ENCODE measurements at regions not wholly inside any gene's neighbourhood (a gene's known extent, or its start where the extent isn't known, plus 50 kb on each side); places are given as distances from the start of the nearest gene placed in this dataset.

GRCh38 chr17:14971054-14971453, 294.1 kb downstream of the PMP22 start:
- Histone ChIP-seq H3K4me3 (ENCODE audit: low read depth in 1 of 2, low read length in 2 of 2) (no peak overlapping the region), H3K27me3 (ENCODE audit: control insufficient read depth in 1 of 2, insufficient read depth in 2 of 2, low read length in 2 of 2) (no peaks in the 10 kb centered on the region), H3K36me3 (ENCODE audit: control insufficient read depth in 1 of 2, insufficient read depth in 2 of 2, low read length in 2 of 2) (no peaks in the 10 kb centered on the region), H3K4me1 (ENCODE audit: control insufficient read depth in 1 of 2, insufficient read depth in 2 of 2, low read length in 2 of 2) (no peaks in the 10 kb centered on the region), H3K9me3 (ENCODE audit: control insufficient read depth in 1 of 2, low read length in 2 of 2) (peaks cover 4 to 7% of the 10 kb centered on the region in 2 donors), H3K27ac (ENCODE audit: low read depth, low read length) (no peak overlapping the region), H3K9ac (ENCODE audit: low read depth in 1 of 2, low read length in 2 of 2) (no peak overlapping the region)

DNA sequence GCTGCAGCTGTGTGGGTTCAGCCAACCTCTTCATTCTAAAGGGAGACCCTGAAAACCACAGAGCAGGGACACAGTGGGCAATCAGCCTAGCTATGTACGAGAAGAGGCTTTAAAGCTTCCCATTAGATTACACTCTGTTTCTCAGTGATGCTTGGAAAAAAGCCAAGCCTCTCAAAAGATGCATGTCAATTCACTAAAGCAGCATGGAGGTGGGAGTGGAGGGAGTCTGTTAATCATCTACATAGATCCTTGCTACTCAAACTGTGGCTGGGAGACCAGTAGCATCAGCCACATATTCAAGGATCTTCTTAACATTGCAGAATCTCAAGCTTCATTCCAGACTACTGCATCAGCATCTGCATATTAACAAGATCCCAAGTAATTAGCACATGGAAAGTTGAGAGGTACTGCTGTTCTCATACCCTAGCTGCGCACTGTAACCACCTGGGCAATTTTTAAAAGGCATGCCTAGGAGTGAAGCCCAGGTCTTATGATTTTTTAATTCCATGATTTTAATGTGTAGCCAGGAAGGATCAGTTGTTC, 305.9 kb downstream of the PMP22 start:
- Histone ChIP-seq H3K27me3 (ENCODE audit: control insufficient read depth in 1 of 2, insufficient read depth in 2 of 2, low read length in 2 of 2) (no peaks in the 10 kb centered on the region), H3K9ac (ENCODE audit: low read depth in 1 of 2, low read length in 2 of 2) (no peak overlapping the region), H3K4me3 (ENCODE audit: low read depth in 1 of 2, low read length in 2 of 2) (no peak overlapping the region), H3K36me3 (ENCODE audit: control insufficient read depth in 1 of 2, insufficient read depth in 2 of 2, low read length in 2 of 2) (no peaks in the 10 kb centered on the region), H3K4me1 (ENCODE audit: control insufficient read depth in 1 of 2, insufficient read depth in 2 of 2, low read length in 2 of 2) (no peaks in the 10 kb centered on the region), H3K9me3 (ENCODE audit: control insufficient read depth in 1 of 2, low read length in 2 of 2) (no peaks in the 10 kb centered on the region), H3K27ac (ENCODE audit: low read depth, low read length) (no peak overlapping the region)

DNA sequence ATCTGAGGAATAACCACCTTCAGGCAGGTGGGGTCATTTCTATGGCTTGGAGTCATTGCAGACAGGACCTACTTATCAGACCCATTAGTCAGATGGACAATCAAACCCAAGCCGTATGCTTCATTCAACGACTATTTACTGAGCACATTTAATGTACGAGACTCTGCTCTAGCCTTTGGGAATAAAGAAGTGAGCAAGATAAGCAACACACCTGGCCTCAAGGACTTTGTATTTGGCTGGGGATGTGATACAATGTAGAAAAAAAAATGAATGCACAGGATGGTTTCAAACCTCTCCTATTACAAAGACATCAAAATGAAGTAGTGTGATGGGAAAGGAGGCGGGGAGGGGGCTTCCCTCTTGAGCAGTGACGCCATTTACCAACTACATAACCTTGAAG, 311.7 kb downstream of the PMP22 start:
- Histone ChIP-seq H3K4me1 (ENCODE audit: control insufficient read depth in 1 of 2, insufficient read depth in 2 of 2, low read length in 2 of 2) (no peaks in the 10 kb centered on the region), H3K27ac (ENCODE audit: low read depth, low read length) (no peak overlapping the region), H3K9me3 (ENCODE audit: control insufficient read depth in 1 of 2, low read length in 2 of 2) (no peaks in the 10 kb centered on the region), H3K27me3 (ENCODE audit: control insufficient read depth in 1 of 2, insufficient read depth in 2 of 2, low read length in 2 of 2) (no peaks in the 10 kb centered on the region), H3K4me3 (ENCODE audit: low read depth in 1 of 2, low read length in 2 of 2) (no peak overlapping the region), H3K9ac (ENCODE audit: low read depth in 1 of 2, low read length in 2 of 2) (no peak overlapping the region), H3K36me3 (ENCODE audit: control insufficient read depth in 1 of 2, insufficient read depth in 2 of 2, low read length in 2 of 2) (no peaks in the 10 kb centered on the region)

DNA sequence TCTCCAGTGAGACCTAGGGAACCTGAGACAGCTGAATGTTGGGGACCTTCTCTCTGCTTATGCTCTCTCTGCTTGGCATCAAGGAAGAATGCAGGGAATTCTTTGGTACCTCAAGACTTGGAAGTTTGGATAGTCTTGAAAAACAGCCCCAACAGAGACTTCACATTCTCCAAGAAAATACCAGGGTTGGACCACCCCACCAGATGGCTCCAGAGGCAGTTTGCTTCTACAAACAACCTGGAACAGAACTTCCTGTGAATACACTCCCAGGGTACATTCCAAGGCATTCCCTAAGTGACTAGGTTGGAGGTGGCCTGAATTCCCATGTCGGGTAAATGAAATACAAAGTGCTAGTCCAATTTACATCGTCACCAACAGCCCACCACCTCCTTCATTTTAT, 314.4 kb downstream of the PMP22 start:
- Histone ChIP-seq H3K27me3 (ENCODE audit: control insufficient read depth in 1 of 2, insufficient read depth in 2 of 2, low read length in 2 of 2) (no peaks in the 10 kb centered on the region), H3K9me3 (ENCODE audit: control insufficient read depth in 1 of 2, low read length in 2 of 2) (no peaks in the 10 kb centered on the region), H3K9ac (ENCODE audit: low read depth in 1 of 2, low read length in 2 of 2) (no peak overlapping the region), H3K4me3 (ENCODE audit: low read depth in 1 of 2, low read length in 2 of 2) (no peak overlapping the region), H3K36me3 (ENCODE audit: control insufficient read depth in 1 of 2, insufficient read depth in 2 of 2, low read length in 2 of 2) (no peaks in the 10 kb centered on the region), H3K4me1 (ENCODE audit: control insufficient read depth in 1 of 2, insufficient read depth in 2 of 2, low read length in 2 of 2) (no peaks in the 10 kb centered on the region), H3K27ac (ENCODE audit: low read depth, low read length) (no peak overlapping the region)

DNA sequence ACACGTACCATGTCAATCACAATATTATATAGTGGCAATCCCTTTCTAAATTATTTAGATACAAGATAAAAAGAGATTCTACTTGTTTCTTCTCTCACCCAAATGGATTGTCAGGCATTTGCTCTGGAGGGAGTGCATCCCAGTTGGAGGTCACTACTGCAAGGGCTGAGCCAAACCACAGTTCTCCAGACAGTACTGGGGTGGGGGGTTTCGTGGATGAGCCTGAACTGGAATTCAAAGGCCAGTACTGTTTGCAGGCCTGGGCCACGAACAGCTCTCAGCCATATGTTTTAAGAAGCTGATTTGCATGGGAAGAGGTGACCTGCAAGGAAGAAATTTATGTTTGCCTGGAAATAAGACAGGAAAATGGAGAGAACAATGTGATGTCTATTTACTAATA, 314.9 kb downstream of the PMP22 start:
- H3K36me3 ChIP-seq (ENCODE audit: control insufficient read depth in 1 of 2, insufficient read depth in 2 of 2, low read length in 2 of 2) = no peaks in the 10 kb centered on the region
- no peak overlapping the region for H3K9ac ChIP-seq (ENCODE audit: low read depth in 1 of 2, low read length in 2 of 2)
- no peaks in the 10 kb centered on the region for H3K27me3 ChIP-seq (ENCODE audit: control insufficient read depth in 1 of 2, insufficient read depth in 2 of 2, low read length in 2 of 2)
- no peaks in the 10 kb centered on the region for H3K9me3 ChIP-seq (ENCODE audit: control insufficient read depth in 1 of 2, low read length in 2 of 2)
- H3K4me1 ChIP-seq (ENCODE audit: control insufficient read depth in 1 of 2, insufficient read depth in 2 of 2, low read length in 2 of 2) = no peaks in the 10 kb centered on the region
- no peak overlapping the region for H3K4me3 ChIP-seq (ENCODE audit: low read depth in 1 of 2, low read length in 2 of 2)
- H3K27ac ChIP-seq (ENCODE audit: low read depth, low read length) = no peak overlapping the region

DNA sequence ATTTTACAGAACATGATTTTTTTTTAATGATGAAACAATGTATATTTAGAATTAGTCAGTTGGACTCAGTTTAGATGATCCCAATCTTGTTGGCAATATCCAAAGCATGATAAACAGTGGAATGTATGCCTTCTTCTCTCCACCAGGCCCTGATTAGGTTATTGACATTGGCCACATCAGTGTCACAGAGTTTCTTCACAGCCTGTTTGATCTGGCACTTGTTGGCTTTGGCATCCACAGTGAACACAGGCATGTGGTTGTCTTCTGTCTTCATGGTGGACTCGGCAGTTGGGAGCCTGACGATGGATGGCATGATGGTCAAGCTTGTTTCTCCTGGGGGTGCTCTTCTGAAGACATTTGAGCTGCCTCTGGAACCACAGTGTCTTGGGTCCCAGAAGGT, 317.5 kb downstream of the PMP22 start:
- H3K27me3 ChIP-seq (ENCODE audit: control insufficient read depth in 1 of 2, insufficient read depth in 2 of 2, low read length in 2 of 2) = no peaks in the 10 kb centered on the region
- no peaks in the 10 kb centered on the region for H3K9me3 ChIP-seq (ENCODE audit: control insufficient read depth in 1 of 2, low read length in 2 of 2)
- H3K9ac ChIP-seq (ENCODE audit: low read depth in 1 of 2, low read length in 2 of 2) = no peak overlapping the region
- H3K4me1 ChIP-seq (ENCODE audit: control insufficient read depth in 1 of 2, insufficient read depth in 2 of 2, low read length in 2 of 2) = no peaks in the 10 kb centered on the region
- H3K4me3 ChIP-seq (ENCODE audit: low read depth in 1 of 2, low read length in 2 of 2) = no peak overlapping the region
- no peaks in the 10 kb centered on the region for H3K36me3 ChIP-seq (ENCODE audit: control insufficient read depth in 1 of 2, insufficient read depth in 2 of 2, low read length in 2 of 2)
- H3K27ac ChIP-seq (ENCODE audit: low read depth, low read length) = no peak overlapping the region

DNA sequence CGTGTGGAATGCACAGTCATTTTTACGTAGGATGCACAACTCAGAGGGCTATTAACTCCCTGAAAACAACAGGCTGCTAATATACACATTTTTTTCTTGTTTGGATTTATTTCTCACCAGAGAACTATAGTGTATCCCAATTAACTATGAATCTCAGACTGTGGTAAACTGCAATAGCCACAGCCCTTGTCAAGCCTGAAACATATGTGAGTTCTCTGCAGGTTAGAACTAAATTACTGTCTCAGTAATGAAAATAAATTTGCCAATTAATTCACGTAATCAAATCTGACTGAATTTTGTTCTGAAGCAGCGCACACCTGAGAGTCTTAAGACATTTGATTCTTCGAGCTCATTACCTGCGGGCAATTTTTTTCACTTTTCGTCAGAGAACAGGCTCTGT, 318.6 kb downstream of the PMP22 start:
- no peak overlapping the region for H3K9ac ChIP-seq (ENCODE audit: low read depth in 1 of 2, low read length in 2 of 2)
- no peak overlapping the region for H3K4me3 ChIP-seq (ENCODE audit: low read depth in 1 of 2, low read length in 2 of 2)
- no peaks in the 10 kb centered on the region for H3K9me3 ChIP-seq (ENCODE audit: control insufficient read depth in 1 of 2, low read length in 2 of 2)
- no peaks in the 10 kb centered on the region for H3K27me3 ChIP-seq (ENCODE audit: control insufficient read depth in 1 of 2, insufficient read depth in 2 of 2, low read length in 2 of 2)
- no peaks in the 10 kb centered on the region for H3K36me3 ChIP-seq (ENCODE audit: control insufficient read depth in 1 of 2, insufficient read depth in 2 of 2, low read length in 2 of 2)
- no peaks in the 10 kb centered on the region for H3K4me1 ChIP-seq (ENCODE audit: control insufficient read depth in 1 of 2, insufficient read depth in 2 of 2, low read length in 2 of 2)
- H3K27ac ChIP-seq (ENCODE audit: low read depth, low read length) = no peak overlapping the region

DNA sequence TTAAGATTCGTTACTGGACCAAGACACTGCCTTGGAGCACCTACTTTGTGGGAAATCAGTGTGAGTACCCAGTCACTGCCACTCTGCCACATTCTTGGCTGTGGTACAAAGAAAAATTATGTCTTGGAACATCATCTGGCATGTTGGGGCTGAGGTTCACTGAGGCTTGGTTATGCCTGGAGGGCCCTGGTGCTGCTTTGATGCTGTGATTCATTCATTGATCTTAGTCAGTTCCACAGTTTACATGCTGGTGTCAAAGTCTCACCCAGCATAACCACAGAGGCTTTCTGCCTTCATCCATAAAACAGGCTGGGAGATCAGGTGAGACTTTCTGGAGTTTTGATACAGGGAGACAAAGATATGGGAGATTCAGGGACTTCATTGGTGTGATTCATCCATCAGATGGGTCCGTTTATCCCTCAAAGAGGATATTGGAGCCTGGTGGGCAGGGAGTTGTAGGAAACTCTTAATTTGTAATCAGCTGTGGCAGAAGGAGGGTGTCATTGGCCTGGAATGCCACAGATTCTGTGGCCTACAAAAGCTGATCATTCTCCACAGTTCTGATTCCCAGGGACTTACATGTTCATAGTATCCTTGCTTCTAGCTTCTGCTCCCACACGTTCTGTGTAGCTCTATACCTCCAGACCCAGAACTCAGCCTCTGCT, 322.5 kb downstream of the PMP22 start:
- Histone ChIP-seq H3K9me3 (ENCODE audit: control insufficient read depth in 1 of 2, low read length in 2 of 2) (no peaks in the 10 kb centered on the region), H3K9ac (ENCODE audit: low read depth in 1 of 2, low read length in 2 of 2) (no peak overlapping the region), H3K27ac (ENCODE audit: low read depth, low read length) (no peak overlapping the region)

DNA sequence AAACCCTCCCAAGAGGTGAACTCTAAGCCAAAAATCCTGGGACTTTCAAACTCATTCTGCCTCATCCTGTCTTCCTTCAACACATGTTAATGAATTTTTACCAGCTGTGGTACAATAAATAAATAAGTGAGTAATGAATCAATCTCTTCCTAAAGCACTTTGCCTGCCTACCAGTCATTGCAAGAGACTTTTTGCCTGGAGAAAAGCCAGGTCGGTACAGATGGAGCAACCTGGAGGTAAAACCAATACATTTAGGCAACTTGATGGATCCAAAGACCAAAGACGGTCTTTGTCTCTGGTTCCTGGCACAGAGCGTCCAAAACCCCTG, 324.2 kb downstream of the PMP22 start:
- Histone ChIP-seq H3K4me3 (ENCODE audit: low read depth in 1 of 2, low read length in 2 of 2) (no peak overlapping the region), H3K27me3 (ENCODE audit: control insufficient read depth in 1 of 2, insufficient read depth in 2 of 2, low read length in 2 of 2) (no peaks in the 10 kb centered on the region), H3K9me3 (ENCODE audit: control insufficient read depth in 1 of 2, low read length in 2 of 2) (no peaks in the 10 kb centered on the region), H3K9ac (ENCODE audit: low read depth in 1 of 2, low read length in 2 of 2) (no peak overlapping the region), H3K4me1 (ENCODE audit: control insufficient read depth in 1 of 2, insufficient read depth in 2 of 2, low read length in 2 of 2) (no peaks in the 10 kb centered on the region), H3K36me3 (ENCODE audit: control insufficient read depth in 1 of 2, insufficient read depth in 2 of 2, low read length in 2 of 2) (no peaks in the 10 kb centered on the region), H3K27ac (ENCODE audit: low read depth, low read length) (no peak overlapping the region)

More for the DNA sequence above, 322.5 kb downstream of the PMP22 start:
- Histone ChIP-seq H3K27me3 (ENCODE audit: control insufficient read depth in 1 of 2, insufficient read depth in 2 of 2, low read length in 2 of 2) (no peaks in the 10 kb centered on the region), H3K4me1 (ENCODE audit: control insufficient read depth in 1 of 2, insufficient read depth in 2 of 2, low read length in 2 of 2) (no peaks in the 10 kb centered on the region), H3K4me3 (ENCODE audit: low read depth in 1 of 2, low read length in 2 of 2) (no peak overlapping the region), H3K36me3 (ENCODE audit: control insufficient read depth in 1 of 2, insufficient read depth in 2 of 2, low read length in 2 of 2) (no peaks in the 10 kb centered on the region)

DNA sequence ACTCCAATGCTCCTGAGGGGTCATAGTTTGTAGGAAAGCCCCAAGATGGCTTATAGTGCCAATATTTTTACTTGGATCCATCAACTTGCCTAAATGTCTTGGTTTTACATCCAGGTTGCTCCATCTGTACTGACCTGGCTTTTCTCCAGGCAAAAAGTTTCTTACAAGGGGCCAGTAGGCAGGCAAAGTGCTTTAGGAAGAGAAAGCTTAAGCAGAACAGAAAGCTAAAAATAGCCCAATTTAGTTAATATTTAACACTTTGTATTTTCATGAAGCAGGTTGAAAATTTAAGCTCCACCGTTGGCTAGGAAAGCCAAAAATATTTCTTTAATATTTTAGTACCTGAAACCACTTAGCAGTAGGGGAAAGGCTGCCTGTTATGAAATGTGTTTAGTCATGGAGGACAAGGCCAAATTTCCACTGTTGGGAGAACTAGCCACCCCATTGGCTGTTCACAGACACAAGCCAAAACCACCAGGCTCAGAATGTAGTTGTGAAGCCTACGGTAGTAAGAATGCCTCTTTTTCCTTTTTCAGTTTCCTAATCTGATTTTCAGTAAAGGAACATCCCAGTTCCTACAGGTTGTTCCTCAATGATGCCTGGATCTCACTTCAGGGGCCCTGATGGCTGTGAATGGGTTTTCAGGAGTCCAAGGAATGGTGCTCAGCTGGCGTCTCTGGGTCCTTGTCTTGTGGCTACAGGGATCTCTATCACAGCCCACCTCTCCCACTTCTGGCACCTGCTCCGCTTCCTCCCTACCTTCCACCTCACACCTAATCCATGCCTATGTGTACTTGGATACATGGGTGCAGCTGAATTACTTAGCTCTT, 324.8 kb downstream of the PMP22 start:
- Histone ChIP-seq H3K27ac (ENCODE audit: low read depth, low read length) (no peak overlapping the region), H3K27me3 (ENCODE audit: control insufficient read depth in 1 of 2, insufficient read depth in 2 of 2, low read length in 2 of 2) (no peaks in the 10 kb centered on the region), H3K9ac (ENCODE audit: low read depth in 1 of 2, low read length in 2 of 2) (no peak overlapping the region), H3K4me3 (ENCODE audit: low read depth in 1 of 2, low read length in 2 of 2) (no peak overlapping the region), H3K4me1 (ENCODE audit: control insufficient read depth in 1 of 2, insufficient read depth in 2 of 2, low read length in 2 of 2) (no peaks in the 10 kb centered on the region), H3K36me3 (ENCODE audit: control insufficient read depth in 1 of 2, insufficient read depth in 2 of 2, low read length in 2 of 2) (no peaks in the 10 kb centered on the region), H3K9me3 (ENCODE audit: control insufficient read depth in 1 of 2, low read length in 2 of 2) (no peaks in the 10 kb centered on the region)
